A549 (cell line): ENCODE measurements at regions not wholly inside any gene's neighbourhood (a gene's known extent, or its start where the extent isn't known, plus 50 kb on each side); places are given as distances from the start of the nearest gene placed in this dataset.

Experiments
- CEBPB ChIP-seq, 2 experiments: fragments of >200 bp in 1 of 2; sonication (Bioruptor Twin) in 1 of 2; formaldehyde crosslinking in 1 of 2; IDR thresholded peaks; 2 replicates each; pipeline ENCODE4 v1.6.1; 2012 to 2016
- CTCF ChIP-seq: fragments of >200 bp; sonication (Bioruptor Twin); formaldehyde crosslinking; IDR thresholded peaks from 3 replicates; pipeline ENCODE4 v1.5.1; 2016
- EP300 ChIP-seq, 2 experiments: fragments of >200 bp; sonication (Bioruptor Twin); formaldehyde crosslinking; IDR thresholded peaks; 2 replicates in 1 of 2; 3 replicates in 1 of 2; pipeline ENCODE4 v1.6.1; 2016 to 2017
- FOSL2 ChIP-seq, 2 experiments: fragments of 450-650 bp in 1 of 2; fragments of >200 bp in 1 of 2; sonication (Bioruptor Twin) in 1 of 2; formaldehyde crosslinking; IDR thresholded peaks; 2 replicates each; pipeline versions ENCODE4 v1.5.0 to v1.6.1; 2016 to 2020; ENCODE audit warnings: mild to moderate bottlenecking in 1 of 2, moderate library complexity in 1 of 2
- FOXS1 ChIP-seq: fragments of 250-450 bp; sonication (Bioruptor Pico); IDR thresholded peaks from 2 replicates; pipeline ENCODE4 v1.5.0; 2020; ENCODE audit warnings: mild to moderate bottlenecking, moderate library complexity
- KDM5A ChIP-seq: fragments of 200-600 bp; sonication (generic); IDR thresholded peaks from 2 replicates; pipeline ENCODE4 v1.6.1; 2016; ENCODE audit warnings: antibody characterized with exemption, mild to moderate bottlenecking
- MAFK ChIP-seq: fragments of 450-650 bp; IDR thresholded peaks from 2 replicates; pipeline ENCODE4 v1.6.1; 2014; ENCODE audit not compliant: partially characterized antibody
- NFE2L2 ChIP-seq: fragments of 150-350 bp; conservative IDR thresholded peaks from 2 replicates; pipeline ENCODE4 v1.6.1; 2014; ENCODE audit warnings: low read length
- POLR2A ChIP-seq: IDR thresholded peaks from 2 replicates; pipeline ENCODE4 v1.6.1; 2012; ENCODE audit warnings: mild to moderate bottlenecking, low read length
- RNF2 ChIP-seq: fragments of 200-600 bp; sonication (generic); IDR thresholded peaks from 2 replicates; pipeline ENCODE4 v1.6.1; 2016; ENCODE audit warnings: low read depth, mild to moderate bottlenecking, antibody characterized with exemption, moderate library complexity, borderline replicate concordance
- TP53 ChIP-seq: fragments of 250-450 bp; sonication (Bioruptor Pico); IDR thresholded peaks from 2 replicates; pipeline ENCODE4 v1.5.0; 2021; ENCODE audit warnings: mild to moderate bottlenecking, moderate library complexity

- TF ChIP-seq CTCF: no peak
- no peak for TF ChIP-seq EP300 (IDR thresholded peaks at IDR 0.05)
- TF ChIP-seq POLR2A: no peak
- TF ChIP-seq MAFK: no peak
- TF ChIP-seq FOSL2 (IDR thresholded peaks at IDR 0.05): 0 out of 2 replicates have a peak, but pooled peaks have one; percentile 37
- peak; percentile 84 for TF ChIP-seq FOSL2 (CRISPR knock-in tag; IDR thresholded peaks at IDR 0.05)
- no peak for TF ChIP-seq RNF2
- TF ChIP-seq TP53: no peak
- no peak for TF ChIP-seq NFE2L2
- no peak for TF ChIP-seq FOXS1
- no peak for TF ChIP-seq KDM5A
- no peak; a peak in 1 of 4 replicates for TF ChIP-seq CEBPB (IDR thresholded peaks at IDR 0.05)
These were observed 93.7 kb upstream of the RBMS3 start for GRCh38 chr3:29186982-29187725.
